Activated CD8-positive, alpha-beta memory T cell treated with anti-CD3 and anti-CD28 coated beads for 1 hour (primary cell): ENCODE measurements at regions not wholly inside any gene's neighbourhood (a gene's known extent, or its start where the extent isn't known, plus 50 kb on each side); places are given as distances from the start of the nearest gene placed in this dataset.

ENCODE experiments used
- DNase-seq, 2 donors: peaks; one replicate each; pipeline ENCODE4 v3.0.0-alpha.2; 2020; ENCODE audit warnings: low read depth in 1 of 2; ENCODE audit errors: extremely low read depth in 1 of 2

DNA sequence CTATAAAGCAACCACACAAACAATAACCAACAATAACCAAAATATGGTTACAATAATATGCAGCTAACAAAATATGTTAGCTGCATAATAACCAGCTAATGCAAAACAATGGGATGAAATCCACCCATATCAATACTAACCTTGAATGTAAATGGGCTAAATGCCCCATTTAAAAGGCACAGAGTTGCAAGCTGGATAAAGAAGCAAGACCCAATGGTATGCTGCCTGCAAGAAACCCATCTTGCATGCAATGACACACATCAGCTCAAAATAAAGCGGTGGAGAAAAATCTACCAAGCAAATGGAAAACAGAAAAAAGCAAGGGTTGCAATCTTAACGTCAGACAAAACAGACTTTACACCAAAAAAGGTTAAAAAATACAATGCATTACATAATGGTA lies 316.5 kb upstream of the NR5A2 start:
- DNase-seq: no peak

- DNase-seq: no peak
These were observed 310.8 kb upstream of the NR5A2 start for GRCh38 chr1:199716729-199717128.

- no peak for DNase-seq
These were observed 308.2 kb upstream of the NR5A2 start for GRCh38 chr1:199719156-199719842.

DNA sequence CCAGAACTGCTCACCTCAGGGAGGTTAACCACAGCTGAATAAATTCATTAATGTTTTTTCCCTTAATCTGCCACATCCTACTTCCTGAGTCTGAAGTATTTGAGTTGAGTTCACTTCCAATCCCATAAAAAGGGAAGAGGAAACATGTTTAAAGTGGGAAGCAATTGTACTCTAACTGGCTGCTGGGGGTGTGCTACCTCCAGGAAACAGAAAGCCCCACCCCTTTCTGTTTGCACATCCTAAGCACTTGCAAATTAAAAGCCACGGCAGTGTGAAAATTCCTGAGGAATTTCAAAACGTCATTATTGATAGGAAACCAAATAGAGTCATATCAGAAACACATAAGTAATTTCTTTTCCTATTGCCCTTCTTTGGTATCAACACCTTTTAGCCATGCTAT lies 307.0 kb upstream of the NR5A2 start:
- no peak for DNase-seq

DNA sequence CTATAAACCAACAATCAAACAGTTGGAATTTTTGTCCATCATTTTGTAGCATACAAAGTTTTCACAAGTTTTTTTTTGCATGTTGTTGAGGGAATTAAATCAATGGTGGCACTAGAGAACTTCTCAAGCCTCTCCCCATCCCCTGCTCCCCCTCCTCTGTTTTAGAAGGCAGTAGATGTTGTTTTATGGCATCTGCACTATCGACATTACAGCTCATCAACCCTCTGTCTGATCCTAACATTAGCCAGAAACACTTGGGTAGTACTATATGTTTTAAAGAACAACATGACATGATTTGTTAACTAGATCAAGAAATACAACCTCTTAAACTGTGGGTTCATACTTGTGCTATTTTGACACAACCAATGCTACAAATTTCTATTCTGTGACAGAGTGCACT lies 306.5 kb upstream of the NR5A2 start:
- no peak for DNase-seq

- DNase-seq: no peak
These were observed 304.1 kb upstream of the NR5A2 start for GRCh38 chr1:199723250-199723956.

DNA sequence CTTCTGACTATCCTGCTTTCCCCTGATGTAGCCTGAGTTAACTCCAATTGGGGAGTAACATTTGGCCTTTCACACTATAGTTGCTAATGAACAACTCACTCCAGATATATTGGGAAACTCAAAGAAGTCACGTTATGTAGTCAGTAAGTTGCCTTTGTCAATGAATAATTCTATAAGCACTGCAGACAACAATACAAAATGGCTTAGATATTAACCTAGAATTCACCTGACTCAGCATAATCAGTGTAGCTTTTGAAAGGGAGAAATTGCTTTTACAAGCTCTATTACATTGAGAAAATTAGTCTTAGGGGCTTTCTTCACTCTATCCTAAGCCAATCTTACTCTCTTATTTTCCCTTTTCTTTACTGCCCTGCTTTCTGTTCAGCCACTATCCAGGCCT lies 303.5 kb upstream of the NR5A2 start:
- DNase-seq: no peak

- DNase-seq: no peak
These were observed 302.4 kb upstream of the NR5A2 start for GRCh38 chr1:199725002-199725565.

DNA sequence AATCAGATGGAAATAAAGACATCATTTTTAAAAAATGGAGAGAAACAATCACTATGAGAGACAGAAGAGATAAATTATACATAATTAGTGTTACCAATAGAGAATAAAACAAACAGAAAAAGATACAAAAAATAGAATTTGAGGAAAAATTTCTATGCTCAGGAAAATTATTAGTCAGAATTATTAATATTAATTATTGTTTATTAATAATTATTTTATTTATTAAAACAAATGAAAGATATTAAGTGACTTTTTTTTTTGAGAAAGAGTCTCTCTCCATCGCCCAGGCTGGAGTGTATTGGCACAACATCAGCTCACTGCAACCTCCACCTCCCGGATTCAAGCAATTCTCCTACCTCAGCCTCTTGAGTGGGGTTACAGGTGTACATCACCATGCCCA lies 299.8 kb upstream of the NR5A2 start:
- DNase-seq: no peak

GRCh38 chr1:199728345-199728744 lies 299.2 kb upstream of the NR5A2 start:
- no peak for DNase-seq

- DNase-seq: no peak
These were observed 294.4 kb upstream of the NR5A2 start for GRCh38 chr1:199733125-199733524.

DNA sequence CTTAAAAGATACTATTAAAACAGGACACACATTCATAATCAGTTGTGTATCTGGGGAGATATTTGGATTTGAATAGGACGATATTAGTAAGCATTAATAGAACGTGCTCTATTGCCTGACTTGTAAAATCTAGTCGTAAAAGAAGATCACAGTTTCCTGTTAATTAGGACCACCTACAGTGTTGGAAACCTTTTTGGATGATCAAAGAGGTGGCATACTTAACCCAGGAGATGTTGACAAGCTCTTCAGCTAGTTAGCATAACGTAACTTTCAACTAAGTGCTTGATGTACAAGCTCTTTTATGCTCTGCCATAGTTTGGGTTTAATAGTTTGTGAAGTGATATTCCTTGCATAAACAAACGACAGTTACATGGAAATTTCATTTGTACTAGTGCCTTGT lies 293.3 kb upstream of the NR5A2 start:
- no peak for DNase-seq

GRCh38 chr1:199735660-199736059 lies 291.9 kb upstream of the NR5A2 start:
- no peak for DNase-seq

GRCh38 chr1:199736646-199737045 lies 290.9 kb upstream of the NR5A2 start:
- no peak for DNase-seq

GRCh38 chr1:199741586-199741985 lies 285.9 kb upstream of the NR5A2 start:
- no peak for DNase-seq

DNA sequence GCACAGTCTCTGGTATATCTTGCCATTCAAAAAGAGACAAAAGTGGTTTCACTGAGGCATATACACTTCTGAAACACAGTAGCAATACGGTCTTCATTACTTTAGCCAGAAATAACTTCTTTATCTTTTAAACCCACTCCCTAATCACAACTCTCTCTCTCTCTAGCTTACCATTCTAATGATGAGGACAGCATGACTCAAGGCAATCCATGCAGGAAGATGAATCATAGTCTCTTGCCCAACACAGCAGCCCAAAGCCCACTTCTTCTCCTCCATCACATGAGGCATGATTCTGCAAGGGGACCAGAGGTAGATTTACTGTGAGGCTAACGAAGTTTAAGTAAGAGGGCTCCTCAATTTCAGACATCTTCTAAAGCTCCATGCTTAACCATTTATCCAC lies 285.0 kb upstream of the NR5A2 start:
- no peak for DNase-seq

DNA sequence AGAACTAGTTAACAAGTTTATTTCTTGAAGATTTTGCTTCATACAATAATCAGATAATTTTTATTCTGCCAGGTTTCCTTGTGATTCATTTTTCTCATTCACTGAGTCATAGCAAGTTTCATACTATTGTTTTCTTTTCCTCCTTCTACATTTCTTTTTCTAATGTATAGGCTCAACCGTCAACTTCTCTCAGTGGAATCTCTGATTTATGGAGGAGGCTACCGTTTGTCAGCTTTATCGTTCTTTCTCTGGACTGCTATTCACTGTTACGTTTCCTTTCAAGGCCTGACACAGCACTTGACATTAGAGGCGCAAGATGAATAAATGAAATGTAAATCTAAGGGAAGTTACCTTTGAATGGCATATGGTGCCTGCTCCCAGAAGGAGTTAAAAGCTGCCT lies 284.3 kb upstream of the NR5A2 start:
- no peak for DNase-seq

GRCh38 chr1:199746666-199747384 lies 280.7 kb upstream of the NR5A2 start:
- no peak for DNase-seq

DNA sequence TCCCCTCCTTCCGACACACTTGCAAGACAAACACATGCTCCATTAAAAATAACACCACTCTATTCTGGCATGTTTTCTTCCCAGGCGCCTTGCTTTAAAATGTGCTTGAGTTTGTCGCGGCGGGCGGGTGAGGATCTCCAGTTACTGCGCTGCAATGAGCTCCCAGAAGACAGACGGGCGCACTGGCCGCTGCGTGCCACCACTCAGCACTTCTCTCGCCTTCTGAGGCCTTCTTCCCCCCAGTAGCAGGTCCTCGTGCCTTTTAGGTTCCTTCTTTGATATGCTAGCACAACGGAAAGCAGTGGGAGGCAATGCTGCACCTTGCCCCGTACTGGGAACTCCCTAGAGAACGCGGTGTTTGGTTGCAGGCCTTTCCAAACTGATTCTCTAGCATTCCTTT lies 279.5 kb upstream of the NR5A2 start:
- no peak for DNase-seq

DNA sequence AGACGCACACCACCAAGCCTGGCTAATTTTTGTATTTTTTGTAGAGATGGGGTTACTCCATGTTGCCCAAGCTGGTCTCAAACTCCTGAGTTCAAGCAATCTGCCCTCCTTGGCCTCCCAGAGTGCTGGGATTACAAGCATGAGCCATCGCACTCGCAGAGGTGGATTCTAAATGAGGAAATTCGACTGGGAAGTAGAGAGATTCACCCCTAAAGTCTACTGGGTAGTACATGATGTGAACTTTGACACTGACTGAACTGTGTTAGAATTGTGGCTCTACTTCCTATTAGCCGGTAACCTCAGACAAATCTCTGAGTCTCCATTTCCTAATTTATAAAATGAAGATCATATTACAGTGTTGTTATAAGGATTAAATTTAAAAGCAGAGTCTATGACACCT lies 276.0 kb upstream of the NR5A2 start:
- no peak for DNase-seq

- DNase-seq: no peak
These were observed 275.4 kb upstream of the NR5A2 start for GRCh38 chr1:199751962-199752687.
